ENCODE measurements at regions not wholly inside any gene's neighbourhood (a gene's known extent, or its start where the extent isn't known, plus 50 kb on each side); places are given as distances from the start of the nearest gene placed in this dataset.
A peak's percentile ranks its signal among the peaks of the same experiment; 100 is the strongest.

GRCh38 chr7:86592185-86592584 lies 51.5 kb upstream of the GRM3 start:
- no peaks in the 10 kb centered on the region for H3K9me3 ChIP-seq (replicated peaks; ENCODE audit: control insufficient read depth, low read depth, low read length)
- H3K27ac ChIP-seq (ENCODE audit: low read length): no peak overlapping the region
- H3K4me1 ChIP-seq (ENCODE audit: control insufficient read depth, insufficient read depth, low read length): no peaks in the 10 kb centered on the region
- no peak overlapping the region for H3K4me3 ChIP-seq (ENCODE audit: low read length)
- no CpG with 5 or more reads among the region's 1 CpG for WGBS (ENCODE audit: insufficient coverage)
- H3K36me3 ChIP-seq (ENCODE audit: control insufficient read depth, insufficient read depth, low read length): no peaks in the 10 kb centered on the region
- no peaks in the 10 kb centered on the region for H3K27me3 ChIP-seq (ENCODE audit: control insufficient read depth, insufficient read depth, low read length)
- no peak for DNase-seq

DNA sequence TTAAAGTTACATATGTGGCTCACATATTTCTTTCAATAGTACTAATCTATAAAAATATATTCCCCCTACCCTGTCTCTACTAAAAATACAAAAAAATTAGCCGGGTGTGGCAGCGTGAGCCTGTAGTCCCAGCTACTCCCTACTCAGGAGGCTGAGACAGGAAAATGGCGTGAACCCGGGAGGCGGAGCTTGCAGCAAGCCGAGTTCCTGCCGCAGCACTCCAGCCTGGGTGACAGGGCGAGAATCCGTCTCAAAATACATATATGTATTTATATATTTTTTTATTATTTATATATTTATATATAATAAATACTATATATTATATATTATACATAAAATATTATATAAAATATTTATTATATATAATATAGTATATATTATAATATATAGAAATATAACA lies 69.7 kb upstream of the GRM3 start:
- H3K36me3 ChIP-seq (ENCODE audit: control insufficient read depth, insufficient read depth, low read length): no peaks in the 10 kb centered on the region
- H3K27me3 ChIP-seq (ENCODE audit: control insufficient read depth, insufficient read depth, low read length): no peaks in the 10 kb centered on the region
- WGBS (ENCODE audit: insufficient coverage): 100% methylated on average over 1 of the region's 9 CpGs
- H3K27ac ChIP-seq (ENCODE audit: low read length): no peak overlapping the region
- H3K9me3 ChIP-seq (replicated peaks; ENCODE audit: control insufficient read depth, low read depth, low read length): no peaks in the 10 kb centered on the region
- H3K4me3 ChIP-seq (ENCODE audit: low read length): no peak overlapping the region
- no peak for DNase-seq
- H3K4me1 ChIP-seq (ENCODE audit: control insufficient read depth, insufficient read depth, low read length): no peaks in the 10 kb centered on the region

GRCh38 chr7:86558680-86559501 lies 84.8 kb upstream of the GRM3 start:
- Histone ChIP-seq H3K4me1 (ENCODE audit: control insufficient read depth, insufficient read depth, low read length) (no peaks in the 10 kb centered on the region), H3K36me3 (ENCODE audit: control insufficient read depth, insufficient read depth, low read length) (no peaks in the 10 kb centered on the region), H3K9me3 (replicated peaks; ENCODE audit: control insufficient read depth, low read depth, low read length) (no peaks in the 10 kb centered on the region), H3K27me3 (ENCODE audit: control insufficient read depth, insufficient read depth, low read length) (no peaks in the 10 kb centered on the region), H3K27ac (ENCODE audit: low read length) (no peak overlapping the region), H3K4me3 (ENCODE audit: low read length) (no peak overlapping the region)
- no CpG with 5 or more reads among the region's 8 CpGs for WGBS (ENCODE audit: insufficient coverage)
- DNase-seq: no peak

DNA sequence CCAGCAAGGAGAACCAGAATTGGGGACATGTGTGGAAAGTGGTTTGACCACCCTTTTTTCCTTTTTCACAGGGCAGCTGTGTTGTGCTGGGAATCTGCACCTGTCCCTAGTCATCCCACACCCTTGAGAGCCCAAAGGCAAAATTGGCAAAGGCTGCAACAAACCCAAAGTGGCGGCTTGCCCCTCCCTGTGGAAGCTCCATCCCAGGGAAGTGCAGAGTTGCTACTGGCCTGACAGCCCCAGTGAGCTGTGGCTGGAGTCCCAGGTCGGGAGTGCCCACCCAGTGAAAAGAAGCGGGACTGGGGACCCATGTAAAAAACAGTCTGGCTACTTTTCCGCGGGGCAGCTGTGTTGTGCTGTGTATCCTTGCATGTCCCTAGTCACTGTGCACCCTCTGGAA lies 109.1 kb upstream of the GRM3 start:
- no peaks in the 10 kb centered on the region for H3K4me1 ChIP-seq (ENCODE audit: control insufficient read depth, insufficient read depth, low read length)
- H3K36me3 ChIP-seq (ENCODE audit: control insufficient read depth, insufficient read depth, low read length): no peaks in the 10 kb centered on the region
- no peak overlapping the region for H3K4me3 ChIP-seq (ENCODE audit: low read length)

GRCh38 chr7:86504229-86504628 lies 139.5 kb upstream of the GRM3 start:
- no CpG with 5 or more reads among the region's 1 CpG for whole genome bisulfite sequencing (ENCODE audit: insufficient coverage)
- Histone ChIP-seq H3K27me3 (ENCODE audit: control insufficient read depth, insufficient read depth, low read length) (no peaks in the 10 kb centered on the region), H3K4me3 (ENCODE audit: low read length) (no peak overlapping the region), H3K27ac (ENCODE audit: low read length) (no peak overlapping the region), H3K36me3 (ENCODE audit: control insufficient read depth, insufficient read depth, low read length) (no peaks in the 10 kb centered on the region), H3K4me1 (ENCODE audit: control insufficient read depth, insufficient read depth, low read length) (no peaks in the 10 kb centered on the region), H3K9me3 (replicated peaks; ENCODE audit: control insufficient read depth, low read depth, low read length) (no peaks in the 10 kb centered on the region)
- no peak for DNase-seq

More for the DNA sequence above, 109.1 kb upstream of the GRM3 start:
- WGBS (ENCODE audit: insufficient coverage): 73% methylated on average over 5 of the region's 5 CpGs
- Histone ChIP-seq H3K27me3 (ENCODE audit: control insufficient read depth, insufficient read depth, low read length) (no peaks in the 10 kb centered on the region), H3K9me3 (replicated peaks; ENCODE audit: control insufficient read depth, low read depth, low read length) (peaks cover 11% of the 10 kb centered on the region), H3K27ac (ENCODE audit: low read length) (no peak overlapping the region)
- DNase-seq: no peak

DNA sequence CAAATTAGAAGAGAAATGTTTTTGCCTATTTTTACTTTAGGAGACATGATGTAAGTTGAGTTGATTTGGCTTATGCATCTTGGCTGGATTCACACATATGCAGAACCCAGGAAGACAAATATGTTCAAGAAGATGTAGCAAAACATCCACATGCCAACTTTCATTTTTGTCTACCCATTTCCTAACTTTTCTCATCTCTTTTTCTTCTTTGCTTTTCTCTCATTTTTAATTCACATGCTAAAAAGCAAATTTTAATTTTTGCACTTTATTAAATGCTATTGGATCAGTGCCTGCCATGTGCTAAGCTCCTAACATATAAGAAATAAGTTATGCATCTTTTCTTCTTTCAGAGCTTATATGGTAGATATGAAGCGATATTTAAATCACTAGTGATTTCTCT lies 143.7 kb upstream of the GRM3 start:
- no peaks in the 10 kb centered on the region for H3K27me3 ChIP-seq (ENCODE audit: control insufficient read depth, insufficient read depth, low read length)
- no peaks in the 10 kb centered on the region for H3K4me1 ChIP-seq (ENCODE audit: control insufficient read depth, insufficient read depth, low read length)
- no peak overlapping the region for H3K4me3 ChIP-seq (ENCODE audit: low read length)
- no CpG with 5 or more reads among the region's 1 CpG for WGBS (ENCODE audit: insufficient coverage)
- H3K36me3 ChIP-seq (ENCODE audit: control insufficient read depth, insufficient read depth, low read length): no peaks in the 10 kb centered on the region
- H3K9me3 ChIP-seq (replicated peaks; ENCODE audit: control insufficient read depth, low read depth, low read length): no peaks in the 10 kb centered on the region
- H3K27ac ChIP-seq (ENCODE audit: low read length): no peak overlapping the region
- peak; percentile 4 for DNase-seq

DNA sequence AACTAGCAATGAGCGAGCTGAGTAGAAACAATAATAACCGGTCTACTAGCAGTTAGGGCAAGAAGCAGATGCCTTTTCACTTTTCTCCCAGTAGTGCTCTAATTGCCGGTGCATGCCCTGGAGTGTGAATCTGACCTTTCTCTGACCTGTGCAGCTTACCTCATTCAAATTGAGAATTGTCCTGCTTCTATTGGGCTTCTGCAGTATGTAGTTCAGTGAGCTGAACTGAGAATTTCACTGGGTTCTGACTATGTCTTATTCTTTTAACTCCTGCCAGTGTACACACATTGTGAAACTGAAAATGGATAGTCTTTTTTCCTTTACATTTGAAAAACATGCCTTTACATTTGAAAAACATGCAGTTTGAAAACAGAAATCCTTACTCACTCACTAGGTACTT lies 157.9 kb upstream of the GRM3 start:
- no peaks in the 10 kb centered on the region for H3K36me3 ChIP-seq (ENCODE audit: control insufficient read depth, insufficient read depth, low read length)
- 60% methylated on average over 1 of the region's 3 CpGs for WGBS (ENCODE audit: insufficient coverage)
- H3K27me3 ChIP-seq (ENCODE audit: control insufficient read depth, insufficient read depth, low read length): no peaks in the 10 kb centered on the region
- no peak for DNase-seq
- H3K4me1 ChIP-seq (ENCODE audit: control insufficient read depth, insufficient read depth, low read length): no peaks in the 10 kb centered on the region
- no peaks in the 10 kb centered on the region for H3K9me3 ChIP-seq (replicated peaks; ENCODE audit: control insufficient read depth, low read depth, low read length)
- no peak overlapping the region for H3K4me3 ChIP-seq (ENCODE audit: low read length)
- no peak overlapping the region for H3K27ac ChIP-seq (ENCODE audit: low read length)

GRCh38 chr7:86479144-86479543 lies 164.6 kb upstream of the GRM3 start:
- Histone ChIP-seq H3K27me3 (ENCODE audit: control insufficient read depth, insufficient read depth, low read length) (no peaks in the 10 kb centered on the region), H3K36me3 (ENCODE audit: control insufficient read depth, insufficient read depth, low read length) (no peaks in the 10 kb centered on the region), H3K9me3 (replicated peaks; ENCODE audit: control insufficient read depth, low read depth, low read length) (no peaks in the 10 kb centered on the region), H3K4me1 (ENCODE audit: control insufficient read depth, insufficient read depth, low read length) (no peaks in the 10 kb centered on the region), H3K27ac (ENCODE audit: low read length) (no peak overlapping the region), H3K4me3 (ENCODE audit: low read length) (no peak overlapping the region)
- 19% methylated on average over 2 of the region's 2 CpGs for WGBS (ENCODE audit: insufficient coverage)
- DNase-seq: peak; percentile 85

DNA sequence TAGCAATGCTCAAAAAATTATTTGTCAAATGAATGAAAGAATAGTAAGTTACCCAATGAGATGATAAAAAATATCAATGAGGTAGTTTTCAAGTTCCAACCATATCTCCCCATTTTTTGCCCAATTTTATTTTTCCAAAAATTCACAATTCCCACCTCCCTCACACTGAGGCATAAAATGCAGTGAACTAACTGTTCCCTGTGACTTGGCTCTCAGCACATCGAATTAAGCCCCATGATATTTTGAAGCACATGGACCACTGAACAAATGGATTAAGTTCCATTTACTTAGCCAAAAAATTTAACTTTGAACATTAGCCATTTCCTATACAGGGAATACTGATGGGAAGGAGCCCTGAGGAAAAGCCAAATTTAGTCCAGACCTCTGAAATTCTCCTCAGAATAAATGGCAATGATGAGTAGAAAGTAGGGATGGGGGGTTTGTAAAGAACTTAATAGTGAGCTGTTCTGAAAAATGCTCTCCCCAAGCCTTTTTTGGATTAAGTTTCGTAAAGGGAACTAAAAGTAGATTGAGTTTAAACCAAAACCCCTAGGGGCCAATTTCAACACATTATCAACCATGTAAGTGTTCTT lies 166.3 kb upstream of the GRM3 start:
- 14% methylated on average over 1 of the region's 2 CpGs for WGBS (ENCODE audit: insufficient coverage)
- Histone ChIP-seq H3K27ac (ENCODE audit: low read length) (no peak overlapping the region), H3K9me3 (replicated peaks; ENCODE audit: control insufficient read depth, low read depth, low read length) (no peaks in the 10 kb centered on the region), H3K4me3 (ENCODE audit: low read length) (no peak overlapping the region), H3K4me1 (ENCODE audit: control insufficient read depth, insufficient read depth, low read length) (no peaks in the 10 kb centered on the region), H3K36me3 (ENCODE audit: control insufficient read depth, insufficient read depth, low read length) (no peaks in the 10 kb centered on the region), H3K27me3 (ENCODE audit: control insufficient read depth, insufficient read depth, low read length) (no peaks in the 10 kb centered on the region)
- peak; percentile 74 for DNase-seq

- Histone ChIP-seq H3K4me3 (ENCODE audit: low read length) (no peak overlapping the region), H3K27me3 (ENCODE audit: control insufficient read depth, insufficient read depth, low read length) (no peaks in the 10 kb centered on the region), H3K9me3 (replicated peaks; ENCODE audit: control insufficient read depth, low read depth, low read length) (no peaks in the 10 kb centered on the region), H3K36me3 (ENCODE audit: control insufficient read depth, insufficient read depth, low read length) (no peaks in the 10 kb centered on the region), H3K27ac (ENCODE audit: low read length) (no peak overlapping the region), H3K4me1 (ENCODE audit: control insufficient read depth, insufficient read depth, low read length) (no peaks in the 10 kb centered on the region)
- DNase-seq: no peak
- WGBS (ENCODE audit: insufficient coverage): no CpG with 5 or more reads among the region's 1 CpG
These were observed 172.9 kb upstream of the GRM3 start for GRCh38 chr7:86470763-86471162.

All from muscle of leg (tissue), 3 donors.